ES-I3 (cell line): ENCODE measurements at regions not wholly inside any gene's neighbourhood (a gene's known extent, or its start where the extent isn't known, plus 50 kb on each side); places are given as distances from the start of the nearest gene placed in this dataset.

Experiments
- H3K36me3 ChIP-seq: 2 replicates; pipeline ENCODE4 v1.6.1; 2013; ENCODE audit warnings: mild to moderate bottlenecking, low read length, control low read depth, moderate library complexity; ENCODE audit not compliant: insufficient read depth
- H3K4me1 ChIP-seq: 2 replicates; pipeline ENCODE4 v1.6.1; 2013; ENCODE audit warnings: mild to moderate bottlenecking, control low read depth, low read length; ENCODE audit not compliant: insufficient read depth
- H3K9ac ChIP-seq: 2 replicates; pipeline ENCODE4 v1.6.1; 2013; ENCODE audit warnings: low read depth, mild to moderate bottlenecking, low read length, moderate library complexity
- H3K9me3 ChIP-seq: 2 replicates; pipeline ENCODE4 v1.6.1; 2013; ENCODE audit warnings: mild to moderate bottlenecking, low read length, moderate library complexity; ENCODE audit not compliant: control insufficient read depth, insufficient read depth

GRCh38 chr20:60144974-60145527 is 186.8 kb downstream of the CDH26 start:
- H3K9me3 ChIP-seq, result no peaks in the 10 kb centered on the region
- H3K4me1 ChIP-seq, result no peaks in the 10 kb centered on the region
- no peaks in the 10 kb centered on the region for H3K36me3 ChIP-seq
- no peak overlapping the region for H3K9ac ChIP-seq

GRCh38 chr20:60147004-60147403 is 188.8 kb downstream of the CDH26 start:
- Histone ChIP-seq H3K9ac (no peak overlapping the region), H3K4me1 (no peaks in the 10 kb centered on the region), H3K9me3 (no peaks in the 10 kb centered on the region), H3K36me3 (no peaks in the 10 kb centered on the region)

GRCh38 chr20:60148885-60149284 is 190.7 kb downstream of the CDH26 start:
- no peaks in the 10 kb centered on the region for H3K4me1 ChIP-seq
- H3K9me3 ChIP-seq, result no peaks in the 10 kb centered on the region
- H3K36me3 ChIP-seq, result no peaks in the 10 kb centered on the region
- H3K9ac ChIP-seq, result no peak overlapping the region

DNA sequence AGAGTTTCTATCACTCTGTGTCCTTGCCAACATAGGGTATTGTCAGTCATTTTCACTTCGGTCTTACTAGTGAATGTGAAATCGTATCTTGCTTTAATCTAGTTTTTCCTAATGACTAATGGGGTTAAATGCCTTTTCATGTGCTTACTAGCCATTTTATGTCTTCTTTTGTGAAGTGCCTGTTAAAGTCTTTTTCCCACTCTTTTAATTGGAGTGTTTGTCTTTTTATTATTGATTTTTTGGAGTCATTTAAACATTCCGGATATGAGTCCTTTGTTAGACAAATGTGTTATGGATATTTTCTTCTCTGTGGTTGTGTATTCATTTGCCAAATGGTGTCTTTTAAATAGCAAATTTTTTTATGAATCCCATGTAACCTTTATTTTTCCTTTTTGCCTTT is 194.6 kb downstream of the CDH26 start:
- Histone ChIP-seq H3K9ac (no peak overlapping the region), H3K36me3 (no peaks in the 10 kb centered on the region), H3K4me1 (no peaks in the 10 kb centered on the region)

GRCh38 chr20:60160451-60161145 is 202.4 kb downstream of the CDH26 start:
- H3K9ac ChIP-seq, result no peak overlapping the region
- H3K4me1 ChIP-seq, result no peaks in the 10 kb centered on the region
- no peaks in the 10 kb centered on the region; the same call in 1 of the 2 replicates for H3K9me3 ChIP-seq
- H3K36me3 ChIP-seq, result no peaks in the 10 kb centered on the region

More for the DNA sequence above, 194.6 kb downstream of the CDH26 start:
- no peaks in the 10 kb centered on the region for H3K9me3 ChIP-seq

DNA sequence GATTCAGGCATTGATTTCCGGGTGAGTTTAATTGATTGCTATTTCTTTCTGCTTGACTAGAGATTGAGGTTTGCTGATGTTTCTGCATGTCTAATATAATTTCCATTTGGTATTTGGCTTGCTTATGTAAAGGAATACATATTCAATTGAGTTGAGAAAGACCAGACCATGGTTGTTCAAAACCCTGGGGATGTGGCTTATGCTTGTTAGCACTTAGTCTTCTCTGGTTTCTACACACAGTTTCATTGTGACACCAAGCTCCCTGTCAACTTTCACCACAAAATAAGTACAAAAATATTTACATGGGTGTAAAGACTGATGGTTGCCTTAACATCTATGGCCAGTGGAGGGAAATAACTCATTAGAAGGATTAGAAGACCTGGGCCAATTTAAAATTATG is 209.6 kb downstream of the CDH26 start:
- Histone ChIP-seq H3K9ac (no peak overlapping the region), H3K4me1 (no peaks in the 10 kb centered on the region), H3K36me3 (no peaks in the 10 kb centered on the region)

DNA sequence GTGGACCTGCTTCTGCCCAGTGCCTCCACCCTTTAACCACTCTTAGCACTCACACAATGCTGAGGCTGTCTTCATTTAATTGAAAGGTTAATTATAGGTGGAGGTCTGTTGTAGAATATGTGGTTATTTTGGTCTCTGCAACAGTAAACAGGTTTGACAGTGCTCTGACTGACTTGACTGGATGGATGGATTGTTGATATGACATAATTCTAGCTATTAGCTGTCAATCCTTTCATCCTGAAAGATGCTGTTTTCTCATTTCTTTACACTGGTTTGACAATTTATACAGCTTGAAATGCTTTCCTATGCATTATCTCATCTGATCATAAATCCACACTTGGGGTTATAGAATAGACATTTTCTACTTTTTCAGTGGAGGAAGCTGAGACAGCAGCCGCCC is 210.7 kb downstream of the CDH26 start:
- H3K9me3 ChIP-seq, result 0 out of 2 replicates have a peak, but pooled peaks cover 4% of the 10 kb centered on the region
- H3K4me1 ChIP-seq, result no peaks in the 10 kb centered on the region
- no peak overlapping the region for H3K9ac ChIP-seq
- no peaks in the 10 kb centered on the region for H3K36me3 ChIP-seq

More for the DNA sequence above, 209.6 kb downstream of the CDH26 start:
- H3K9me3 ChIP-seq, result 0 out of 2 replicates have a peak, but pooled peaks cover 4% of the 10 kb centered on the region

DNA sequence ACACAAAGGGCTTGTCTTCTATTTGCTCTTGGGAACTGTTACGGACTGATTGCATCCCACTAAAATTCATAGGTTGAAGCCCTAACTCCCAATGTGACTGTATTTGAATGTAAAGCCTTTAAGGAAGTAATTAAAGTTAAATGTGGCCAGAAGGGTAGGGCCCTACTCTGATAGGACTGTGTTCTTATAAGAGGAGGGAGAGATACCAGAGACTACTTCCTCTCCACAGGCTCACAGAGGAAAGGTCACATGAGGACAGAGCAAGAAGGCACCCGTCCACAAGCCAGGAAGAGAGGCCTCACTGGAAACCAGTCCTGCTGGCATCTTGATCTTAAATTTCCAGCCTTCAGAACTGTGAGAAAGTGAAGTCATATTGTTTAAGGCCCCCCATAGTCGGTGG is 211.9 kb downstream of the CDH26 start:
- 0 out of 2 replicates have a peak, but pooled peaks cover 4% of the 10 kb centered on the region for H3K9me3 ChIP-seq
- no peak overlapping the region for H3K9ac ChIP-seq
- no peaks in the 10 kb centered on the region for H3K36me3 ChIP-seq

DNA sequence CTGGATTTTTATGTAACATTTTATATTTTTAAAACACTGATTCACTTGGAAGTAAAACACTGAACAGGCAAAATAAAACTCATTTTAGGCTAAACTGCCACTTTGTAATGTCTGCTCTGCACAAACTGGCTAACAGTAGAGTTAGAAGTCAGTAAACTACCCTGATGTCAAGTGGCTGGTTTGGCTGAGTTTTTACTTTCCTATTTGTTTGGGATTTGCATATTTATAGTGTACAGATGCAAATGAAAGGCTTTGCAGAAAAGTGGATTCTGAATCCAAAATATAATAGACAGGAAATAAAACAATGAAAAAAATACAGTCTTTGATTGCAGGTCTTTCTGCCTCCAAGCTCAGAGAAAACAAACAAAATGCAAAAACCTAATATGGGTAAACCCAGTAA is 213.1 kb downstream of the CDH26 start:
- Histone ChIP-seq H3K9ac (no peak overlapping the region), H3K4me1 (no peaks in the 10 kb centered on the region), H3K9me3 (0 out of 2 replicates have a peak, but pooled peaks cover 4% of the 10 kb centered on the region), H3K36me3 (no peaks in the 10 kb centered on the region)

More for the DNA sequence above, 211.9 kb downstream of the CDH26 start:
- H3K4me1 ChIP-seq, result no peaks in the 10 kb centered on the region

DNA sequence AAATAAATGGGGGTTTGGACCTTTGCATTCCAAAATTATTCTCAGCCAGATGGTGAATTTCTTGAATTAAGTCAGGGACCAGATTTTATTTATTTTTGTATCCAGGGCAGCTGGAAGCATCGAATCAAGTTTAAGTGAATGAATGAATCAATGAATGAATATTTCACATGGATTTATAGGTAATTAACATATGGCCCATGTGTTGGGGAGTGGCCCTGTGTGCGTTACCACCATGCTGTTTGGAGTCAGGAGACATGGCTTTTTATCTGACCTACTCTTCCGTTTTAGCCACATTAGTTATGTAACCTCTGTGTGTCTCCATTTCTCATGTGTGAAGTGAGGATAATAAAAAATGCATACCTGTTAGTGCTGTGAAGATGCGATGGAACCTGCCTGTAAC is 213.5 kb downstream of the CDH26 start:
- 0 out of 2 replicates have a peak, but pooled peaks cover 4% of the 10 kb centered on the region for H3K9me3 ChIP-seq
- H3K9ac ChIP-seq, result no peak overlapping the region
- no peaks in the 10 kb centered on the region for H3K4me1 ChIP-seq
- H3K36me3 ChIP-seq, result no peaks in the 10 kb centered on the region

GRCh38 chr20:60172346-60172984 is 214.2 kb downstream of the CDH26 start:
- Histone ChIP-seq H3K9ac (no peak overlapping the region), H3K9me3 (0 out of 2 replicates have a peak, but pooled peaks cover 4% of the 10 kb centered on the region), H3K4me1 (no peaks in the 10 kb centered on the region), H3K36me3 (no peaks in the 10 kb centered on the region)

DNA sequence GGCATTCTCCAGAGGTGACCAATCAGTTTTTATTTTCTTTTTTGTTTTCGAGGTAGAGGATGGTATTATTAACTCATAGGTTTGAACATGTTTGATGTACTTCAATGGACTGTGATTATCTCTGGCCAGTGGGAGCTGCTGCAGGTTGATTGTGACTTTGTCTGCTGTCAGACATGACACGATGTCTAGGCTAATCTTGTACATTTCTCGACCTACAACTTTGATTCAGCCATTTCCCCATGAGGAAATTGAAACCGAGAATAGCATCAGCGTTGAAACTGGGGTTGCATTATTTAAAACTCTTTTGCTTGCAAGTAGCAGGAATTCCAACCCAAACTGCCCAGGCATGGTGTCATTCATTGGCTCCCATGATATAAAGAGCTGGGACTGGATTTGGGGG is 218.9 kb downstream of the CDH26 start:
- Histone ChIP-seq H3K9ac (no peak overlapping the region), H3K9me3 (no peaks in the 10 kb centered on the region), H3K4me1 (no peaks in the 10 kb centered on the region), H3K36me3 (no peaks in the 10 kb centered on the region)

GRCh38 chr20:60180986-60181385 is 222.8 kb downstream of the CDH26 start:
- H3K9ac ChIP-seq, result no peak overlapping the region
- H3K4me1 ChIP-seq, result no peaks in the 10 kb centered on the region
- H3K9me3 ChIP-seq, result no peaks in the 10 kb centered on the region
- no peaks in the 10 kb centered on the region for H3K36me3 ChIP-seq

- H3K36me3 ChIP-seq, result no peaks in the 10 kb centered on the region
- H3K9me3 ChIP-seq, result no peaks in the 10 kb centered on the region
- no peaks in the 10 kb centered on the region for H3K4me1 ChIP-seq
- H3K9ac ChIP-seq, result no peak overlapping the region
These were observed 228.2 kb downstream of the CDH26 start for GRCh38 chr20:60186412-60186811.

GRCh38 chr20:60187683-60188082 is 229.5 kb downstream of the CDH26 start:
- H3K9me3 ChIP-seq, result no peaks in the 10 kb centered on the region
- no peak overlapping the region for H3K9ac ChIP-seq
- H3K36me3 ChIP-seq, result no peaks in the 10 kb centered on the region
- H3K4me1 ChIP-seq, result no peaks in the 10 kb centered on the region
